ENCODE measurements at regions not wholly inside any gene's neighbourhood (a gene's known extent, or its start where the extent isn't known, plus 50 kb on each side); places are given as distances from the start of the nearest gene placed in this dataset.

GRCh38 chr13:54263868-54264267 lies 1235.3 kb downstream of the OLFM4 start:
- Histone ChIP-seq H3K9me3 (ENCODE audit: insufficient read depth in 2 of 2, low read depth in 1 of 2, low read length in 1 of 2) (0 out of 4 replicates have a peak, but pooled peaks cover 0 to 8% of the 10 kb centered on the region in 2 experiments), H4K5ac (ENCODE audit: insufficient read length, low read depth, low read length) (peak overlapping the region; percentile 39), H3K4me2 (ENCODE audit: insufficient read depth in 1 of 2, low read depth in 2 of 2, low read length in 2 of 2) (0 out of 4 replicates have a peak overlapping the region, but pooled peaks of 1 of the 2 experiments have one; percentile 1), H2BK20ac (ENCODE audit: low read length) (no peak overlapping the region), H4K8ac (ENCODE audit: extremely low read depth, insufficient read depth, low read length) (no peak overlapping the region), H3K79me2 (ENCODE audit: control insufficient read depth in 1 of 2, insufficient read depth in 2 of 2, low read length in 2 of 2) (peaks cover 0 to 13% of the 10 kb centered on the region in 2 experiments; a peak in 1 of 4 replicates), H3K9ac (replicated peaks in 1 of 4; ENCODE audit: extremely low read depth in 1 of 4, low read depth in 3 of 4, low read length in 3 of 4) (no peak overlapping the region), H3K56ac (replicated peaks; ENCODE audit: insufficient read length, low read depth, low read length) (no peak overlapping the region), H3K27me3 (replicated peaks in 1 of 4; ENCODE audit: control insufficient read depth in 3 of 4, extremely low read depth in 1 of 4, insufficient read depth in 3 of 4, low read length in 3 of 4) (no peaks in the 10 kb centered on the region), H2BK120ac (replicated peaks; ENCODE audit: low read depth, low read length) (no peak overlapping the region), H3K36me3 (ENCODE audit: control insufficient read depth in 2 of 4, insufficient read depth in 4 of 4, low read length in 3 of 4) (peaks cover 0 to 7% (median 0%) of the 10 kb centered on the region in 4 experiments; a peak in 1 of 8 replicates), H2BK15ac (ENCODE audit: low read length) (no peak overlapping the region), H3K14ac (ENCODE audit: insufficient read length) (no peak overlapping the region), H3K23ac (ENCODE audit: insufficient read length) (no peak overlapping the region), H4K20me1 (replicated peaks in 1 of 2; ENCODE audit: control insufficient read depth in 1 of 2, insufficient read depth in 2 of 2, low read length in 2 of 2) (no peaks in the 10 kb centered on the region), H3K18ac (ENCODE audit: extremely low read depth, low read length) (no peak overlapping the region), H3K23me2 (ENCODE audit: low read depth, low read length) (no peaks in the 10 kb centered on the region), H3K4ac (replicated peaks; ENCODE audit: insufficient read length, low read depth, low read length) (no peak overlapping the region), H4K91ac (replicated peaks; ENCODE audit: insufficient read length, low read length) (no peak overlapping the region), H2AFZ (ENCODE audit: low read length) (no peak overlapping the region), H3K4me1 (replicated peaks in 1 of 4; ENCODE audit: control insufficient read depth in 3 of 4, insufficient read depth in 4 of 4, low read length in 3 of 4) (peaks cover 0 to 20% (median 6%) of the 10 kb centered on the region in 4 experiments; a peak in 6 of 7 replicates), H3K4me3 (ENCODE audit: extremely low read depth in 1 of 4, insufficient read depth in 2 of 4, low read depth in 3 of 4, low read length in 4 of 4) (no peak overlapping the region), H3K79me1 (ENCODE audit: low read depth, low read length) (no peaks in the 10 kb centered on the region), H2BK5ac (ENCODE audit: low read depth, low read length) (no peak overlapping the region; the same call in 1 of the 2 replicates), H2BK12ac (ENCODE audit: low read depth, low read length) (no peak overlapping the region), H2AK5ac (ENCODE audit: low read depth, low read length) (no peak overlapping the region), H3K27ac (ENCODE audit: low read depth, low read length) (no peak overlapping the region)
- POLR2A ChIA-PET (ENCODE audit: partially characterized antibody): interaction anchor here (1.3 to 1.9 kb wide), 2 partner anchors 9 to 41 kb away, joined by 4 read pairs; no protein-coding TSS in a partner anchor
- FAIRE-seq (no peak), DNase-seq (ENCODE audit: low read depth in 1 of 2, low spot score in 2 of 2) (no peak)
- TF ChIP-seq HDAC2 (IDR thresholded peaks at IDR 0.05; ENCODE audit: borderline replicate concordance in 1 of 2, low read depth in 2 of 2, low read length in 2 of 2) (no peak), SP2 (IDR thresholded peaks at IDR 0.05; ENCODE audit: low read length) (no peak), MAX (IDR thresholded peaks at IDR 0.05) (no peak), MAFK (IDR thresholded peaks at IDR 0.05; ENCODE audit: low read depth, low read length) (no peak)
- CTCF ChIA-PET (ENCODE audit: partially characterized antibody): interaction anchor here (0.8 to 1.0 kb wide), 2 partner anchors 41 to 101 kb away, joined by 3 read pairs; no protein-coding TSS in a partner anchor

All from H1 (cell line).